Endodermal cell (in vitro differentiated cells): ENCODE measurements at regions not wholly inside any gene's neighbourhood (a gene's known extent, or its start where the extent isn't known, plus 50 kb on each side); places are given as distances from the start of the nearest gene placed in this dataset.

Source experiments
- DNase-seq: peaks from one replicate; pipeline ENCODE4 v3.0.0-alpha.2; 2017
- H3K27ac ChIP-seq: 2 replicates; pipeline ENCODE4 v1.5.1; 2013; ENCODE audit warnings: mild to moderate bottlenecking, low read depth, low read length, moderate library complexity
- H3K27me3 ChIP-seq: 2 replicates; pipeline ENCODE4 v1.6.1; 2013; ENCODE audit warnings: mild to moderate bottlenecking, low read length, moderate library complexity; ENCODE audit not compliant: insufficient read depth, control insufficient read depth, poor library complexity, severe bottlenecking
- H3K36me3 ChIP-seq: 2 replicates; pipeline ENCODE4 v1.7.0; 2013; ENCODE audit warnings: mild to moderate bottlenecking, low read length, moderate library complexity; ENCODE audit not compliant: control insufficient read depth, insufficient read depth
- H3K4me1 ChIP-seq: one replicate; pipeline ENCODE4 v1.7.0; 2013; ENCODE audit warnings: low read length; ENCODE audit not compliant: control insufficient read depth, insufficient read depth
- H3K4me3 ChIP-seq: 2 replicates; pipeline ENCODE4 v1.5.1; 2013; ENCODE audit warnings: mild to moderate bottlenecking, low read length, moderate library complexity
- H3K9ac ChIP-seq: 2 replicates; pipeline ENCODE4 v1.6.1; 2013; ENCODE audit warnings: mild to moderate bottlenecking, low read length, moderate library complexity; ENCODE audit not compliant: poor library complexity, severe bottlenecking; ENCODE audit errors: extremely low read depth
- H3K9me3 ChIP-seq: 2 replicates; pipeline ENCODE4 v1.6.1; 2013; ENCODE audit warnings: mild to moderate bottlenecking, low read length, moderate library complexity; ENCODE audit not compliant: control insufficient read depth
- H3K27ac Mint-ChIP-seq: 2 replicates; pipeline ENCODE4 v1.8.0; 2020; ENCODE audit warnings: mixed read lengths
- H3K27me3 Mint-ChIP-seq: 2 replicates; pipeline ENCODE4 v1.8.0; 2021; ENCODE audit warnings: mild to moderate bottlenecking, mixed read lengths; ENCODE audit not compliant: insufficient read depth
- H3K36me3 Mint-ChIP-seq: 2 replicates; pipeline ENCODE4 v1.8.0; 2020; ENCODE audit warnings: low read depth, mixed read lengths
- H3K4me1 Mint-ChIP-seq: 2 replicates; pipeline ENCODE4 v1.8.0; 2020; ENCODE audit warnings: mixed read lengths
- H3K4me3 Mint-ChIP-seq: 2 replicates; pipeline ENCODE4 v1.8.0; 2020; ENCODE audit warnings: mild to moderate bottlenecking, moderate library complexity, mixed read lengths
- H3K9me3 Mint-ChIP-seq: 2 replicates; pipeline ENCODE4 v1.8.0; 2020; ENCODE audit warnings: mild to moderate bottlenecking, mixed read lengths
- CTCF ChIP-seq: fragments of 200-600 bp; sonication (generic); conservative IDR thresholded peaks from 2 replicates; pipeline ENCODE4 v1.5.0; 2021; ENCODE audit warnings: antibody characterized with exemption, mild to moderate bottlenecking
- WGBS, 2 experiments: methylation state at CpG; one replicate each; pipeline versions ENCODE4 v1.1.5 to v1.1.7; 2013; ENCODE audit warnings: missing lambda C conversion rate in 2 of 2, mixed read lengths in 1 of 2; ENCODE audit not compliant: insufficient coverage in 1 of 2, insufficient read length in 1 of 2; 5-methylcytosine and 5-hydroxymethylcytosine counted together

DNA sequence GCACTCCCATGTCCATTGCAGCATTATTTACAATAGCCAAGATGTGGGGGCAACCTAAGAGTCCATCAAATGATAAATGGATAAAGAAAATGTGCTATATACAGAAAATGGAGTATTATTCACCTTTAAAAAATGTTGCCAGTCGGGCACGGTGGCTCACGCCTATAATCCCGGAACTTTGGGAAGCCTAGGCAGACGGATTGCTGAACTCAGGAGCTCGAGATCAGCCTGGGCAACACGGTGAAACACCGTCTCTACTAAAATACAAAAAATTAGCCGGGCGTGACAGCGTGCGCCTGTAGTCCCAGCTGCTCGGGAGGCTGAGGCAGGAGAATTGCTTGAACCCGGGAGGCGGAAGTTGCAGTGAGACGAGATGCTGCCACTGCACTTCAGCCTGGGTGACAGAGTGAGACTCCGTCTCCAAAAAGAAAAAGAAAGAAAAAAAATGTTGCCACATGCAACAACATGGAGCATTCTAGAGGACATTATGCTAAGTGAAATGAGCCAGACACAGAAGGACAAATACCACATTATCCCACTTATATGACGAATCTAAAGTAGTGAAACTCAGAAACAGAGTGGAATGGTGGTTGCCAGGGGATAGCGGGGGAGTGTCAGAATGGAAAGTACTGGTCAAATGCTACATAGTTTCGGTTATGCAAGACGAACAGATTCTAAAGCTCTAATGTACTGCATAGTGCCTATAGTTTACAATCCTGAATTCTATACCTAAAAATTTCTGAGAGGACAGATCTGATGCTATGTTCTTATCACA, 1385.6 kb upstream of the TMEFF2 start:
- WGBS, 2 experiments, result 93 to 95% methylated on average over 19 to 21 of the region's 21 CpGs
- H3K9ac ChIP-seq, result no peak overlapping the region
- H3K27me3 ChIP-seq, result no peaks in the 10 kb centered on the region
- DNase-seq, result no peak
- H3K9me3 ChIP-seq, result no peaks in the 10 kb centered on the region
- Mint-ChIP-seq H3K4me1 (peaks cover 3% of the 10 kb centered on the region), H3K27ac (no peak overlapping the region), H3K4me3 (no peak overlapping the region), H3K9me3 (no peaks in the 10 kb centered on the region), H3K27me3 (no peaks in the 10 kb centered on the region), H3K36me3 (no peaks in the 10 kb centered on the region)
- no peaks in the 10 kb centered on the region for H3K4me1 ChIP-seq
- no peak overlapping the region for H3K4me3 ChIP-seq
- TF ChIP-seq CTCF, result no peak
- no peak overlapping the region for H3K27ac ChIP-seq
- no peaks in the 10 kb centered on the region for H3K36me3 ChIP-seq

DNA sequence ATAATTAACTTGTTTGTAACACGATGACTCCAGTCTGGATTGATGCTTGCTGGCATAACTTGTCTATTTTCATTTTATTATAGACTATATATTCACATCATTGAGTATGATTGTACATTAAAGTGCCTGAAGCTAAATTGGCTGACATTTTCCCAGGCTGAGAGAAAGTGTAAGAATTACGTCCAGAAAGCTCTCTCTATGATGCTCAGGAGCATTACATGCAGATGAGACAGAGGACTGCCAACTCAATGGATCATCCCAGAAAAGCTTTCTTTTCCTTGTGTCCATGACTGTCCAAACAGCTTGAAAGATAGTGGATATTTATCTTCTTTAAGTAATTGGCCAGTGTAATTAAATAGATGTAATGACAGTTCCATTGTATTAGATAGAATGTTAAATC, 1372.2 kb upstream of the TMEFF2 start:
- H3K4me1 ChIP-seq, result no peaks in the 10 kb centered on the region
- Mint-ChIP-seq H3K9me3 (no peaks in the 10 kb centered on the region), H3K4me1 (no peaks in the 10 kb centered on the region), H3K27me3 (no peaks in the 10 kb centered on the region), H3K4me3 (no peak overlapping the region), H3K36me3 (no peaks in the 10 kb centered on the region), H3K27ac (no peak overlapping the region)
- WGBS, 2 experiments, result 79 to 100% methylated on average over 1 of the region's 2 CpGs
- no peak for TF ChIP-seq CTCF
- H3K36me3 ChIP-seq, result no peaks in the 10 kb centered on the region
- H3K4me3 ChIP-seq, result no peak overlapping the region
- no peaks in the 10 kb centered on the region for H3K27me3 ChIP-seq
- no peaks in the 10 kb centered on the region for H3K9me3 ChIP-seq
- no peak overlapping the region for H3K27ac ChIP-seq
- no peak for DNase-seq
- no peak overlapping the region for H3K9ac ChIP-seq

DNA sequence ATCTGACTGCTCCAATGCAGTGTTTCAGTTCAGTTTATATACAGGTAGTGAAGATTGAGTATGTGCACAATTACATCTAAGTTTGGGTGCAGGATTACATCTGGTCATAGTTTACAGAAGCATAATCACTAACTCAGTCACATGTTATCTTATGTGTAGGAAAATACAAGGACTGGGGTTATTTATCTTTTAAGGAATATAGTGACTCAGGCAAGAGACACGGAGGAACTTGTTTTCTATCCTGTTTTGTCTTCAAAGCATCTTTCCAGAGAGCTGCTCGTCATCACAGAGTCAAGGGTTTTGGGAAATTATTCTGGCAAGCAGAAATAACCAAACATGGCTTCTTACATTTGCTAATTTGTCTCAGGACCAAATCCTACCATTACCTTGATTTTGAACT, 1371.5 kb upstream of the TMEFF2 start:
- H3K36me3 Mint-ChIP-seq, result no peaks in the 10 kb centered on the region
- no peaks in the 10 kb centered on the region for H3K9me3 Mint-ChIP-seq
- Histone ChIP-seq H3K9me3 (no peaks in the 10 kb centered on the region), H3K27ac (no peak overlapping the region), H3K9ac (no peak overlapping the region), H3K4me1 (no peaks in the 10 kb centered on the region), H3K4me3 (no peak overlapping the region), H3K27me3 (no peaks in the 10 kb centered on the region), H3K36me3 (no peaks in the 10 kb centered on the region)
- DNase-seq, result no peak
- 80 to 100% methylated on average over 1 to 2 of the region's 2 CpGs for WGBS, 2 experiments
- H3K4me1 Mint-ChIP-seq, result peaks cover under 1% of the 10 kb centered on the region
- no peaks in the 10 kb centered on the region for H3K27me3 Mint-ChIP-seq
- no peak overlapping the region for H3K4me3 Mint-ChIP-seq
- H3K27ac Mint-ChIP-seq, result no peak overlapping the region
- TF ChIP-seq CTCF, result no peak
